K562 (cell line): ENCODE measurements at regions not wholly inside any gene's neighbourhood (a gene's known extent, or its start where the extent isn't known, plus 50 kb on each side); places are given as distances from the start of the nearest gene placed in this dataset.

Source experiments
- ATAC-seq: fragments of 200-7000 bp; cut with Tn5 transposase; 3 replicates; pipeline ENCODE4 v1.9.1; 2020; ENCODE audit warnings: moderate library complexity
- BruUV-seq: library from RNA; stranded (reverse); fragments of 400-500 nt; replicated peaks from 2 replicates; lab custom pipeline; 2021; lab: Mats Ljungman, UMichigan
- CTCF ChIA-PET: fragments of 300-600 bp; formaldehyde crosslinking; extraction: SDS; loops from one replicate; lab custom pipeline; 2021; ENCODE audit warnings: low intra/inter-chr PET ratio; lab: Yijun Ruan, JAX
- POLR2A ChIA-PET: fragments of 300-600, 350-650 bp; sonication (Branson Sonifier 250); formaldehyde crosslinking; extraction: SDS; loops from one replicate; lab custom pipeline; 2021; ENCODE audit warnings: antibody characterized with exemption, inconsistent platforms; lab: Yijun Ruan, JAX
- DNase-seq, 4 experiments: peaks; one replicate each; pipeline versions ENCODE4 v3.0.0 to v3.0.0-alpha.2; 2011 to 2018; ENCODE audit warnings: low spot score in 3 of 4, mixed read lengths in 3 of 4; ENCODE audit errors: extremely low read depth in 1 of 4
- FAIRE-seq: peaks from 2 replicates; lab custom pipeline; 2011; peaks lifted over from hg19 to GRCh38; lab: Jason Lieb, UNC
- H2AFZ ChIP-seq: 2 replicates; pipeline ENCODE4 v1.6.0; 2011; ENCODE audit warnings: low read depth, low read length, control low read depth, inconsistent platforms
- H3K27ac ChIP-seq: fragments of 200-600 bp; 3 replicates; pipeline ENCODE4 v1.8.0; 2011; ENCODE audit warnings: low read depth, mild to moderate bottlenecking, control low read depth, inconsistent platforms, low read length, moderate library complexity, mixed read lengths; ENCODE audit errors: extremely low read depth
- H3K27me3 ChIP-seq, 2 experiments: fragments of 300-600 bp in 1 of 2; 2 replicates in 1 of 2; 3 replicates in 1 of 2; pipeline versions ENCODE4 v1.6.0 to v1.8.0; 2011; ENCODE audit warnings: inconsistent platforms in 2 of 2, low read length in 2 of 2, mild to moderate bottlenecking in 1 of 2, mixed read lengths in 1 of 2, moderate library complexity in 1 of 2; ENCODE audit not compliant: control insufficient read depth in 2 of 2, insufficient read depth in 2 of 2
- H3K36me3 ChIP-seq: fragments of 300-600 bp; 3 replicates; pipeline ENCODE4 v1.8.0; 2011; ENCODE audit warnings: mild to moderate bottlenecking, low read length, inconsistent platforms; ENCODE audit not compliant: control insufficient read depth, insufficient read depth
- H3K4me1 ChIP-seq, 2 experiments: fragments of 200-600 bp in 1 of 2; replicated peaks in 1 of 2; 2 replicates in 1 of 2; 3 replicates in 1 of 2; pipeline versions ENCODE4 v1.5.1 to v1.8.0; 2011; ENCODE audit warnings: inconsistent platforms in 2 of 2, low read length in 2 of 2, mild to moderate bottlenecking in 1 of 2, mixed read lengths in 1 of 2, moderate library complexity in 1 of 2; ENCODE audit not compliant: control insufficient read depth in 2 of 2, insufficient read depth in 2 of 2
- H3K4me2 ChIP-seq: 2 replicates; pipeline ENCODE4 v1.6.1; 2011; ENCODE audit warnings: low read length, control low read depth, inconsistent platforms, mixed read lengths; ENCODE audit not compliant: insufficient read depth
- H3K4me3 ChIP-seq: fragments of 200-600 bp; sonication (generic), shearing (Covaris generic); 2 replicates; pipeline ENCODE4 v1.5.1; 2016; ENCODE audit warnings: control low read depth, inconsistent platforms
- H3K79me2 ChIP-seq: fragments of 200-600 bp; 3 replicates; pipeline ENCODE4 v1.8.0; 2011; ENCODE audit warnings: low read length, inconsistent platforms; ENCODE audit not compliant: control insufficient read depth, insufficient read depth
- H3K9ac ChIP-seq, 2 experiments: 2 replicates each; pipeline versions ENCODE4 v1.6.0 to v1.6.1; 2011; ENCODE audit warnings: low read depth in 2 of 2, low read length in 2 of 2, control low read depth in 1 of 2, inconsistent platforms in 1 of 2, mild to moderate bottlenecking in 1 of 2, mixed read lengths in 1 of 2; ENCODE audit not compliant: insufficient read depth in 1 of 2
- H3K9me1 ChIP-seq: one replicate; pipeline ENCODE4 v1.6.0; 2011; ENCODE audit warnings: inconsistent platforms, mild to moderate bottlenecking, low read length, moderate library complexity; ENCODE audit not compliant: control insufficient read depth, insufficient read depth
- H3K9me3 ChIP-seq: replicated peaks from 2 replicates; pipeline ENCODE4 v1.5.1; 2011; ENCODE audit warnings: low read depth, low read length, inconsistent platforms; ENCODE audit not compliant: control insufficient read depth, insufficient read depth
- H4K20me1 ChIP-seq: replicated peaks from 2 replicates; pipeline ENCODE4 v1.6.1; 2011; ENCODE audit warnings: low read length, inconsistent platforms, mixed read lengths; ENCODE audit not compliant: control insufficient read depth, insufficient read depth
- FOXP4 ChIP-seq: sonication (generic); formaldehyde crosslinking; IDR thresholded peaks from 2 replicates; pipeline ENCODE4 v1.8.0; 2022; ENCODE audit warnings: mild to moderate bottlenecking, missing genetic modification reagents, borderline replicate concordance
- HMGN3 ChIP-seq: IDR thresholded peaks from 2 replicates; pipeline ENCODE4 v1.6.1; 2011; ENCODE audit warnings: borderline replicate concordance, low read depth, mild to moderate bottlenecking, mixed read lengths, low read length; ENCODE audit not compliant: insufficient read length; ENCODE audit errors: extremely low read depth
- PHF21A ChIP-seq: fragments of 450-650 bp; IDR thresholded peaks from 2 replicates; pipeline ENCODE4 v1.6.1; 2017; ENCODE audit warnings: low read depth, borderline replicate concordance
- SAP30 ChIP-seq: fragments of 200-600 bp; sonication (generic); IDR thresholded peaks from 2 replicates; pipeline ENCODE4 v1.6.1; 2012; ENCODE audit warnings: borderline replicate concordance, low read depth, mild to moderate bottlenecking, moderate library complexity, low read length, control low read depth, inconsistent platforms; ENCODE audit not compliant: insufficient read depth, poor library complexity, severe bottlenecking
- ZNF395 ChIP-seq: fragments of 200-800 bp; sonication (Bioruptor generic); IDR thresholded peaks from 2 replicates; pipeline ENCODE4 v1.6.1; 2017; ENCODE audit warnings: missing genetic modification characterization, missing compliant biosample characterization
- WGBS: fragments of 100-300 bp; shearing (Covaris generic); methylation state at CpG from one replicate; pipeline ENCODE4 v1.1.6; 2016; ENCODE audit warnings: low coverage, mixed read lengths; ENCODE audit not compliant: insufficient coverage; ENCODE audit errors: missing lambda C conversion rate; 5-methylcytosine and 5-hydroxymethylcytosine counted together
- in situ Hi-C: fragments of 300-500 bp; cut with MboI; formaldehyde crosslinking; loops from 4 replicates; pipeline ENCODE4 v1.15.0; 2018; ENCODE audit warnings: inconsistent platforms, mixed read lengths
- intact Hi-C: fragments of 100-400 bp; cut with micrococcal nuclease; formaldehyde crosslinking; loops from 2 replicates; pipeline ENCODE4 v1.14.2; 2022
- TF ChIP-seq, protein P1 (sequence below), 2 experiments: fragments of 450-650 bp; IDR thresholded peaks; 2 replicates each; pipeline ENCODE4 v1.6.1; 2018; ENCODE audit warnings: mild to moderate bottlenecking in 2 of 2, low read depth in 1 of 2; ENCODE audit not compliant: partially characterized antibody in 2 of 2

GRCh38 chr22:48957987-48958321 is 869.7 kb downstream of the BRD1 start:
- DNase-seq (no peak), FAIRE-seq (no peak), ATAC-seq (no peak)
- intact Hi-C loops: no loop called here
- Histone ChIP-seq H3K9ac (no peak overlapping the region), H4K20me1 (no peaks in the 10 kb centered on the region), H3K79me2 (no peaks in the 10 kb centered on the region), H3K4me2 (no peak overlapping the region), H3K9me3 (no peaks in the 10 kb centered on the region), H3K4me1 (no peaks in the 10 kb centered on the region), H3K4me3 (no peak overlapping the region), H3K27ac (no peak overlapping the region), H3K27me3 (no peaks in the 10 kb centered on the region; a peak in 1 of 5 replicates), H3K36me3 (no peaks in the 10 kb centered on the region), H3K9me1 (no peaks in the 10 kb centered on the region), H2AFZ (no peak overlapping the region)
- ChIA-PET CTCF (no interaction called here), POLR2A (no interaction called here)
- in situ Hi-C loops: no loop called here
- TF ChIP-seq FOXP4 (CRISPR knock-in tag) (no peak), SAP30 (no peak), ZNF395 (CRISPR knock-in tag) (no peak), PHF21A (no peak), HMGN3 (no peak)
- TF ChIP-seq, protein P1, sequence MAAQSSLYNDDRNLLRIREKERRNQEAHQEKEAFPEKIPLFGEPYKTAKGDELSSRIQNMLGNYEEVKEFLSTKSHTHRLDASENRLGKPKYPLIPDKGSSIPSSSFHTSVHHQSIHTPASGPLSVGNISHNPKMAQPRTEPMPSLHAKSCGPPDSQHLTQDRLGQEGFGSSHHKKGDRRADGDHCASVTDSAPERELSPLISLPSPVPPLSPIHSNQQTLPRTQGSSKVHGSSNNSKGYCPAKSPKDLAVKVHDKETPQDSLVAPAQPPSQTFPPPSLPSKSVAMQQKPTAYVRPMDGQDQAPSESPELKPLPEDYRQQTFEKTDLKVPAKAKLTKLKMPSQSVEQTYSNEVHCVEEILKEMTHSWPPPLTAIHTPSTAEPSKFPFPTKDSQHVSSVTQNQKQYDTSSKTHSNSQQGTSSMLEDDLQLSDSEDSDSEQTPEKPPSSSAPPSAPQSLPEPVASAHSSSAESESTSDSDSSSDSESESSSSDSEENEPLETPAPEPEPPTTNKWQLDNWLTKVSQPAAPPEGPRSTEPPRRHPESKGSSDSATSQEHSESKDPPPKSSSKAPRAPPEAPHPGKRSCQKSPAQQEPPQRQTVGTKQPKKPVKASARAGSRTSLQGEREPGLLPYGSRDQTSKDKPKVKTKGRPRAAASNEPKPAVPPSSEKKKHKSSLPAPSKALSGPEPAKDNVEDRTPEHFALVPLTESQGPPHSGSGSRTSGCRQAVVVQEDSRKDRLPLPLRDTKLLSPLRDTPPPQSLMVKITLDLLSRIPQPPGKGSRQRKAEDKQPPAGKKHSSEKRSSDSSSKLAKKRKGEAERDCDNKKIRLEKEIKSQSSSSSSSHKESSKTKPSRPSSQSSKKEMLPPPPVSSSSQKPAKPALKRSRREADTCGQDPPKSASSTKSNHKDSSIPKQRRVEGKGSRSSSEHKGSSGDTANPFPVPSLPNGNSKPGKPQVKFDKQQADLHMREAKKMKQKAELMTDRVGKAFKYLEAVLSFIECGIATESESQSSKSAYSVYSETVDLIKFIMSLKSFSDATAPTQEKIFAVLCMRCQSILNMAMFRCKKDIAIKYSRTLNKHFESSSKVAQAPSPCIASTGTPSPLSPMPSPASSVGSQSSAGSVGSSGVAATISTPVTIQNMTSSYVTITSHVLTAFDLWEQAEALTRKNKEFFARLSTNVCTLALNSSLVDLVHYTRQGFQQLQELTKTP (IDR thresholded peaks at IDR 0.05; ENCODE audit: low read depth in 1 of 2, partially characterized antibody in 2 of 2): no peak
- 0% methylated on average over 4 of the region's 5 CpGs for WGBS
- BruUV-seq: no TSS peak
